CD4-positive, alpha-beta T cell (primary cell): ENCODE measurements at regions not wholly inside any gene's neighbourhood (a gene's known extent, or its start where the extent isn't known, plus 50 kb on each side); places are given as distances from the start of the nearest gene placed in this dataset.

Source experiments
- ATAC-seq: fragments of 200-7000 bp; cut with Tn5 transposase; one replicate; pipeline ENCODE4 v1.10.0; 2022; ENCODE audit warnings: mild to moderate bottlenecking; ENCODE audit not compliant: poor library complexity
- CTCF ChIA-PET: fragments of 350-600 bp; sonication (Branson Sonifier 250); formaldehyde crosslinking; loops from one replicate; lab custom pipeline; 2021; ENCODE audit warnings: antibody characterized with exemption, inconsistent platforms; lab: Charles Lee
- POLR2A ChIA-PET: fragments of 350-600 bp; sonication (Branson Sonifier 250); formaldehyde crosslinking; loops from one replicate; lab custom pipeline; 2021; ENCODE audit warnings: antibody characterized with exemption, inconsistent platforms; lab: Charles Lee
- DNase-seq, 14 experiments: peaks; one replicate each; pipeline ENCODE4 v3.0.0-alpha.2; 2013 to 2020; ENCODE audit warnings: mixed read lengths in 2 of 14
- H3K27ac ChIP-seq, 2 donors: one replicate each; pipeline versions ENCODE4 v1.5.1 to v1.7.0; 2013; ENCODE audit warnings: low read length in 2 of 2, low read depth in 1 of 2, mild to moderate bottlenecking in 1 of 2
- H3K27me3 ChIP-seq, 2 experiments: 1 replicate in 1 of 2; 2 replicates in 1 of 2; pipeline versions ENCODE4 v1.6.1 to v1.7.0; 2013; ENCODE audit warnings: low read length in 2 of 2, control low read depth in 1 of 2, mild to moderate bottlenecking in 1 of 2, moderate library complexity in 1 of 2; ENCODE audit not compliant: insufficient read depth in 2 of 2, control insufficient read depth in 1 of 2
- H3K36me3 ChIP-seq: one replicate; pipeline ENCODE4 v1.6.1; 2013; ENCODE audit warnings: low read length, control low read depth; ENCODE audit not compliant: insufficient read depth
- H3K4me1 ChIP-seq: one replicate; pipeline ENCODE4 v1.6.1; 2013; ENCODE audit warnings: low read length, control low read depth; ENCODE audit not compliant: insufficient read depth
- H3K4me3 ChIP-seq: one replicate; pipeline ENCODE4 v1.5.1; 2013; ENCODE audit warnings: mild to moderate bottlenecking, low read length, moderate library complexity
- H3K9me3 ChIP-seq, 2 experiments: 1 replicate in 1 of 2; 2 replicates in 1 of 2; pipeline versions ENCODE4 v1.6.1 to v1.7.0; 2013; ENCODE audit warnings: low read length in 2 of 2, mild to moderate bottlenecking in 2 of 2, control low read depth in 1 of 2, moderate library complexity in 1 of 2; ENCODE audit not compliant: control insufficient read depth in 1 of 2, insufficient read depth in 1 of 2
- H3K27ac Mint-ChIP-seq: one replicate; pipeline ENCODE4 v1.8.0; 2020; ENCODE audit warnings: mixed read lengths
- H3K27me3 Mint-ChIP-seq: one replicate; pipeline ENCODE4 v1.8.0; 2021; ENCODE audit warnings: mixed read lengths
- H3K36me3 Mint-ChIP-seq: one replicate; pipeline ENCODE4 v1.8.0; 2021; ENCODE audit warnings: low read depth, mixed read lengths
- H3K4me1 Mint-ChIP-seq: one replicate; pipeline ENCODE4 v1.8.0; 2021; ENCODE audit warnings: low read depth, mixed read lengths
- H3K4me3 Mint-ChIP-seq: one replicate; pipeline ENCODE4 v1.8.0; 2020; ENCODE audit warnings: mild to moderate bottlenecking, mixed read lengths
- H3K9me3 Mint-ChIP-seq: one replicate; pipeline ENCODE4 v1.8.0; 2020; ENCODE audit warnings: mixed read lengths
- intact Hi-C, 2 experiments: fragments of 100-400 bp; cut with DNase I in 1 of 2; cut with micrococcal nuclease in 1 of 2; formaldehyde crosslinking; loops; one replicate each; pipeline versions ENCODE4 v1.15.1 to v1.9.0; 2023 to 2025; cut with DNase I, micrococcal nuclease
- TF ChIP-seq, protein P1 (sequence below): fragments of 200-600 bp; IDR thresholded peaks from one replicate; pipeline ENCODE4 v1.8.0; 2022; ENCODE audit warnings: antibody characterized with exemption, mild to moderate bottlenecking

DNA sequence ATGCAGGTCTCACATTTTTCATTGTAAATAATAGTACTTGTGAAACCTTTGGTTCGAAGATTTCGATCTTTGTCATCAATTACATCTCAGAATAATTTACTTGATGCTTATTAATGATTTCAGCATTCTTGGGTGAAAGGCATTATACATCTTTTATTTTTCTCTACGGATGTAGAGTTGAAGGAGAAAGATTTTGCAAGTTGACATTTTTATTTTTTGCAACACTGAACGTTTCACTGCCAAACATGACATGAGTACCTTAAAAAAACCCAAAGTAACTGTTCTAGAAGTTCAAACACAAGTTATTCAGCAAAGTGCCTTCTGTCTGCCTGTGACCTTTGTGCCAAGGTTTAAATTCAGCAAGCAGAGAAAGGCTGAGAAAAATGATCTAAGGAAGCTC, 97.3 kb upstream of the SGK1 start:
- Histone ChIP-seq H3K36me3 (no peaks in the 10 kb centered on the region), H3K27me3 (no peaks in the 10 kb centered on the region), H3K4me3 (no peak overlapping the region), H3K9me3 (peaks cover 0 to 4% of the 10 kb centered on the region in 2 experiments), H3K27ac (no peak overlapping the region), H3K4me1 (peaks cover 4% of the 10 kb centered on the region)
- Mint-ChIP-seq H3K36me3 (no peaks in the 10 kb centered on the region), H3K4me1 (peaks cover 18% of the 10 kb centered on the region), H3K27me3 (no peaks in the 10 kb centered on the region), H3K4me3 (no peak overlapping the region), H3K9me3 (peaks cover 2% of the 10 kb centered on the region), H3K27ac (no peak overlapping the region)
- ATAC-seq (no peak), DNase-seq (no peak)
- intact Hi-C loops, result no loop called here
- TF ChIP-seq, protein P1, sequence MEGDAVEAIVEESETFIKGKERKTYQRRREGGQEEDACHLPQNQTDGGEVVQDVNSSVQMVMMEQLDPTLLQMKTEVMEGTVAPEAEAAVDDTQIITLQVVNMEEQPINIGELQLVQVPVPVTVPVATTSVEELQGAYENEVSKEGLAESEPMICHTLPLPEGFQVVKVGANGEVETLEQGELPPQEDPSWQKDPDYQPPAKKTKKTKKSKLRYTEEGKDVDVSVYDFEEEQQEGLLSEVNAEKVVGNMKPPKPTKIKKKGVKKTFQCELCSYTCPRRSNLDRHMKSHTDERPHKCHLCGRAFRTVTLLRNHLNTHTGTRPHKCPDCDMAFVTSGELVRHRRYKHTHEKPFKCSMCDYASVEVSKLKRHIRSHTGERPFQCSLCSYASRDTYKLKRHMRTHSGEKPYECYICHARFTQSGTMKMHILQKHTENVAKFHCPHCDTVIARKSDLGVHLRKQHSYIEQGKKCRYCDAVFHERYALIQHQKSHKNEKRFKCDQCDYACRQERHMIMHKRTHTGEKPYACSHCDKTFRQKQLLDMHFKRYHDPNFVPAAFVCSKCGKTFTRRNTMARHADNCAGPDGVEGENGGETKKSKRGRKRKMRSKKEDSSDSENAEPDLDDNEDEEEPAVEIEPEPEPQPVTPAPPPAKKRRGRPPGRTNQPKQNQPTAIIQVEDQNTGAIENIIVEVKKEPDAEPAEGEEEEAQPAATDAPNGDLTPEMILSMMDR, result no peak
- ChIA-PET POLR2A (no interaction called here), CTCF (no interaction called here)

DNA sequence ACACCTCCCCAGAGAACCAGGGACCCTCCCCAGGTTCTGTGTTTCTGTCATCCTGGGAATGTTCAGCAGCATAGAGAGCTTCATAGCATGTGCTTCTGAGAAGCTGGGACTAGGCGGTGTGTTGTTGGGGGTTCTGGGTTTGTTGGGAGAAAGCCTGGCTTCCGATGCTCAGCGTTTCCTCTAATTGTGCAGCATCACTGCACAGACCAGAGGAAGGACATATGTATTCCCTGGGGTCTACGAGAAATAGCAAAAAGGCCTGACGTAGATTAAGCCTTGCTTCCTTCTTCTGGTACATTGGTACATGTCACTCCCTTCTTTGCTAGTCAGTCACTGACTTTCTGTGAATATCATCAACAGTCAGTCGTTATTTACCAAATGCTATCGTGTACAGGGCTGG, 96.9 kb upstream of the SGK1 start:
- ChIA-PET CTCF (no interaction called here), POLR2A (no interaction called here)
- Histone ChIP-seq H3K27ac (no peak overlapping the region), H3K36me3 (no peaks in the 10 kb centered on the region), H3K27me3 (no peaks in the 10 kb centered on the region), H3K4me3 (no peak overlapping the region), H3K9me3 (peaks cover 0 to 4% of the 10 kb centered on the region in 2 experiments), H3K4me1 (peaks cover 4% of the 10 kb centered on the region)
- TF ChIP-seq, protein P1, result no peak
- peaks cover 2% of the 10 kb centered on the region for H3K9me3 Mint-ChIP-seq
- peaks cover 18% of the 10 kb centered on the region for H3K4me1 Mint-ChIP-seq
- H3K27me3 Mint-ChIP-seq, result no peaks in the 10 kb centered on the region
- DNase-seq (no peak), ATAC-seq (no peak)
- no peak overlapping the region for H3K4me3 Mint-ChIP-seq
- no peak overlapping the region for H3K27ac Mint-ChIP-seq
- H3K36me3 Mint-ChIP-seq, result no peaks in the 10 kb centered on the region
- intact Hi-C loops, result no loop called here

DNA sequence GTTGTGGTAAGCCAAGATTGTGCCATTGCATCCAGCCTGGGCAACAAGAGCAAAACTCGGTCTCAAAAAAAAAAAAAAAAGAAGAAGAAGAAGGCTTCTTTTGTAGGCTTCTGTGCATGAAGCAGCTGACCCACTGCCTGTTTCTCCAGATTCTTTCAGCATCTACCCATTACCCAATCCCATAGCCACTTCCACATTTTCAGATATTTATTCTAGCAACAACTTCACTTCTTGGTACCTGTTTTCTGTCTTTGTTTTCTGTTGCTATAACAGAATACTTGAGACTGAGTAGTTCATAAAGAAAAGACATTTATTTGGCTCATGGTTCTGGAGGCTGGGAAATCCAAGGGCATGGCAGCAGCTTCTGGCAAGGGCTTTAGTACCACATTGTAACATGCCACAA, 95.3 kb upstream of the SGK1 start:
- Histone ChIP-seq H3K9me3 (peaks cover 0 to 4% of the 10 kb centered on the region in 2 experiments), H3K27me3 (no peaks in the 10 kb centered on the region), H3K4me1 (peaks cover 4% of the 10 kb centered on the region), H3K36me3 (no peaks in the 10 kb centered on the region), H3K4me3 (no peak overlapping the region), H3K27ac (no peak overlapping the region)
- no peaks in the 10 kb centered on the region for H3K36me3 Mint-ChIP-seq
- POLR2A ChIA-PET, result no interaction called here
- intact Hi-C loops, result no loop called here
- H3K4me1 Mint-ChIP-seq, result peaks cover 18% of the 10 kb centered on the region
- no peaks in the 10 kb centered on the region for H3K27me3 Mint-ChIP-seq
- TF ChIP-seq, protein P1, result no peak
- no peak overlapping the region for H3K4me3 Mint-ChIP-seq
- DNase-seq, result peak in 2 of 14 experiments; percentile 39 to 47
- peaks cover 2% of the 10 kb centered on the region for H3K9me3 Mint-ChIP-seq
- no peak for ATAC-seq
- CTCF ChIA-PET, result no interaction called here
- no peak overlapping the region for H3K27ac Mint-ChIP-seq
